SK-N-SH (cell line): ENCODE measurements at regions not wholly inside any gene's neighbourhood (a gene's known extent, or its start where the extent isn't known, plus 50 kb on each side); places are given as distances from the start of the nearest gene placed in this dataset.

Experiments
- CHD2 ChIP-seq: fragments of 150-350 bp; IDR thresholded peaks from 2 replicates; pipeline ENCODE4 v1.6.1; 2018; ENCODE audit warnings: low read length; ENCODE audit not compliant: partially characterized antibody
- CTCF ChIP-seq: fragments of 200-600 bp; sonication (generic); IDR thresholded peaks from 2 replicates; pipeline ENCODE4 v1.6.1; 2017; ENCODE audit warnings: antibody characterized with exemption, mild to moderate bottlenecking, moderate library complexity
- EP300 ChIP-seq, 2 experiments: IDR thresholded peaks; 2 replicates each; pipeline versions ENCODE4 v1.4.0 to v1.6.1; 2012; ENCODE audit warnings: borderline replicate concordance in 1 of 2, low read depth in 1 of 2, low read length in 1 of 2
- GABPA ChIP-seq: IDR thresholded peaks from 2 replicates; pipeline ENCODE4 v1.4.0; 2012; ENCODE audit warnings: low read depth, mild to moderate bottlenecking
- MAX ChIP-seq: IDR thresholded peaks from 2 replicates; pipeline ENCODE4 v1.4.0; 2012; ENCODE audit warnings: low read depth
- PBX3 ChIP-seq: IDR thresholded peaks from 2 replicates; pipeline ENCODE4; 2012
- RFX5 ChIP-seq: IDR thresholded peaks from 2 replicates; pipeline ENCODE4 v1.6.1; 2012; ENCODE audit warnings: mild to moderate bottlenecking, improper control_type of control experiment, low read length
- SMC3 ChIP-seq: IDR thresholded peaks from 2 replicates; pipeline ENCODE4 v1.6.1; 2012; ENCODE audit warnings: low read depth, low read length, improper control_type of control experiment
- TCF12 ChIP-seq: IDR thresholded peaks from 2 replicates; pipeline ENCODE4 v1.4.0; 2012
- YY1 ChIP-seq: IDR thresholded peaks from 2 replicates; pipeline ENCODE4 v1.4.0; 2012; ENCODE audit warnings: low read depth, mild to moderate bottlenecking
- TF ChIP-seq, protein P1 (sequence below): fragments of 150-350 bp; IDR thresholded peaks from 2 replicates; pipeline ENCODE4 v1.6.1; 2017; ENCODE audit warnings: antibody characterized with exemption, low read length, low read depth, borderline replicate concordance

DNA sequence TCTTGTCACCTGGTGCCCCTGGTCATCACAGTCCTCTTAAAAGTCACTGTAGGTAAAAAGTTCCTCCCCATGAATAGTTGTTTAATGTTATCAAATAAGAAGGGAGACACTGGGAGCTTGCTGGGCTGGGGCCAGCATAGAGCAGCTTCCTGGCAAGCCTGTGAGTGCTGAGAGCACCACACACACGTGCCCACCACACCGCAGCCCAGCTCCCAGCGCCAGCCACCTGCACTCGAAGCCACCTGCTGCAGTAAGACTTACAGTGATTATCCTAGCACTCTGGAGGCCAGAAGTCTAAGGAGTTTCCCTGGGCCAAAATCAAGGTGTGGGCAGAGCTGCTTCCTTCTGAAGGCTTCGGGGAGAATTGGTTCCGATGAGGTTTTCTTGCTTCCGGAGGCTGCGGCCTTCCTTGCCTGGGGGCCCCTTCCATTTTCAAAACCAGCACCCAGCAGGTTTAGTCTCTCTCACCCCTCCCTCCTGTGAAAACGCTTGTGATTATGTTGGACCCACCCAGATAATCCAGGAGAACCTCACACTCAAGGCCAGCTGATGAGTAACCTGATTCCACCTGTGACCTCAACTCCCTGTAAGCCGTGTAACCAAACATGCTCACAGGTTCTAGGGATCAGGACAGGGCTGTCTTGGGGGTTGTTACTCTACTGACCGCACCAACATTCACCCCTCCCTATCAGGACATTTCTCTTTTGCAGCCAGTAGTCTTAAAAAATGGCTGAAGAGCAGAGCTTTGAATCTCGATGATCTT lies 687.2 kb downstream of the TBC1D22A start:
- TF ChIP-seq GABPA = no peak
- no peak for TF ChIP-seq CTCF
- TF ChIP-seq PBX3 = no peak
- no peak for TF ChIP-seq MAX
- no peak for TF ChIP-seq TCF12
- TF ChIP-seq, protein P1, sequence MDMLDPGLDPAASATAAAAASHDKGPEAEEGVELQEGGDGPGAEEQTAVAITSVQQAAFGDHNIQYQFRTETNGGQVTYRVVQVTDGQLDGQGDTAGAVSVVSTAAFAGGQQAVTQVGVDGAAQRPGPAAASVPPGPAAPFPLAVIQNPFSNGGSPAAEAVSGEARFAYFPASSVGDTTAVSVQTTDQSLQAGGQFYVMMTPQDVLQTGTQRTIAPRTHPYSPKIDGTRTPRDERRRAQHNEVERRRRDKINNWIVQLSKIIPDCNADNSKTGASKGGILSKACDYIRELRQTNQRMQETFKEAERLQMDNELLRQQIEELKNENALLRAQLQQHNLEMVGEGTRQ = no peak
- no peak for TF ChIP-seq CHD2
- no peak for TF ChIP-seq SMC3
- TF ChIP-seq RFX5 = no peak
- no peak for TF ChIP-seq EP300 (IDR thresholded peaks at IDR 0.05; ENCODE audit: borderline replicate concordance in 1 of 2, low read depth in 1 of 2, low read length in 1 of 2)
- TF ChIP-seq YY1 = no peak
